DMS 273 treated with DMSO at 0.1 percent for 48 hours (cell line): ENCODE measurements at regions not wholly inside any gene's neighbourhood (a gene's known extent, or its start where the extent isn't known, plus 50 kb on each side); places are given as distances from the start of the nearest gene placed in this dataset.

Experiments
- DNase-seq: peaks from one replicate; lab custom pipeline; 2025; lab: John Stamatoyannopoulos, UW

- DNase-seq = no peak
Observed at GRCh38 chr9:108239696-108240321, 616.0 kb downstream of the ACTL7B start.

- DNase-seq = no peak
Observed at GRCh38 chr9:108235609-108236008, 620.2 kb downstream of the ACTL7B start.

- no peak for DNase-seq
Observed at GRCh38 chr9:108234811-108235210, 621.0 kb downstream of the ACTL7B start.

- no peak for DNase-seq
Observed at GRCh38 chr9:108225149-108225800, 630.5 kb downstream of the ACTL7B start.

GRCh38 chr9:108224716-108225115 lies 631.1 kb downstream of the ACTL7B start:
- DNase-seq = no peak

GRCh38 chr9:108219664-108220063 lies 636.1 kb downstream of the ACTL7B start:
- DNase-seq = no peak

- DNase-seq = no peak
Observed at GRCh38 chr9:108217431-108218349, 638.1 kb downstream of the ACTL7B start.

- DNase-seq = no peak
Observed at GRCh38 chr9:108213511-108213910, 642.3 kb downstream of the ACTL7B start.

- DNase-seq = no peak
Observed at GRCh38 chr9:108212184-108212583, 643.6 kb downstream of the ACTL7B start.

GRCh38 chr9:108211411-108211955 lies 644.3 kb downstream of the ACTL7B start:
- no peak for DNase-seq

GRCh38 chr9:108209132-108209685 lies 646.6 kb downstream of the ACTL7B start:
- no peak for DNase-seq

GRCh38 chr9:108207561-108208165 lies 648.1 kb downstream of the ACTL7B start:
- DNase-seq = no peak

GRCh38 chr9:108205276-108205675 lies 650.5 kb downstream of the ACTL7B start:
- DNase-seq = no peak

- DNase-seq = no peak
Observed at GRCh38 chr9:108197899-108198298, 657.9 kb downstream of the ACTL7B start.

GRCh38 chr9:108197008-108197365 lies 658.8 kb downstream of the ACTL7B start:
- DNase-seq = no peak

GRCh38 chr9:108196332-108197007 lies 659.3 kb downstream of the ACTL7B start:
- DNase-seq = no peak

GRCh38 chr9:108194154-108194553 lies 661.6 kb downstream of the ACTL7B start:
- no peak for DNase-seq

- no peak for DNase-seq
Observed at GRCh38 chr9:108193026-108193710, 662.6 kb downstream of the ACTL7B start.

GRCh38 chr9:108191065-108191464 lies 664.7 kb downstream of the ACTL7B start:
- no peak for DNase-seq

- no peak for DNase-seq
Observed at GRCh38 chr9:108188976-108189375, 666.8 kb downstream of the ACTL7B start.

- DNase-seq = no peak
Observed at GRCh38 chr9:108188482-108188881, 667.3 kb downstream of the ACTL7B start.
